ENCODE measurements at regions not wholly inside any gene's neighbourhood (a gene's known extent, or its start where the extent isn't known, plus 50 kb on each side); places are given as distances from the start of the nearest gene placed in this dataset.

- TF ChIP-seq PKNOX1 (IDR thresholded peaks at IDR 0.05) (no peak), TARDBP (IDR thresholded peaks at IDR 0.05) (no peak), ELF4 (IDR thresholded peaks at IDR 0.05) (no peak), L3MBTL2 (conservative IDR thresholded peaks at IDR 0.05) (no peak)
Measured at GRCh38 chr13:40024967-40025714, 369.7 kb downstream of the COG6 start.
